H4 (cell line): ENCODE measurements at regions not wholly inside any gene's neighbourhood (a gene's known extent, or its start where the extent isn't known, plus 50 kb on each side); places are given as distances from the start of the nearest gene placed in this dataset.

Experiments used
- DNase-seq: peaks from one replicate; pipeline ENCODE4 v3.0.0-alpha.2; 2015; ENCODE audit warnings: low spot score

DNA sequence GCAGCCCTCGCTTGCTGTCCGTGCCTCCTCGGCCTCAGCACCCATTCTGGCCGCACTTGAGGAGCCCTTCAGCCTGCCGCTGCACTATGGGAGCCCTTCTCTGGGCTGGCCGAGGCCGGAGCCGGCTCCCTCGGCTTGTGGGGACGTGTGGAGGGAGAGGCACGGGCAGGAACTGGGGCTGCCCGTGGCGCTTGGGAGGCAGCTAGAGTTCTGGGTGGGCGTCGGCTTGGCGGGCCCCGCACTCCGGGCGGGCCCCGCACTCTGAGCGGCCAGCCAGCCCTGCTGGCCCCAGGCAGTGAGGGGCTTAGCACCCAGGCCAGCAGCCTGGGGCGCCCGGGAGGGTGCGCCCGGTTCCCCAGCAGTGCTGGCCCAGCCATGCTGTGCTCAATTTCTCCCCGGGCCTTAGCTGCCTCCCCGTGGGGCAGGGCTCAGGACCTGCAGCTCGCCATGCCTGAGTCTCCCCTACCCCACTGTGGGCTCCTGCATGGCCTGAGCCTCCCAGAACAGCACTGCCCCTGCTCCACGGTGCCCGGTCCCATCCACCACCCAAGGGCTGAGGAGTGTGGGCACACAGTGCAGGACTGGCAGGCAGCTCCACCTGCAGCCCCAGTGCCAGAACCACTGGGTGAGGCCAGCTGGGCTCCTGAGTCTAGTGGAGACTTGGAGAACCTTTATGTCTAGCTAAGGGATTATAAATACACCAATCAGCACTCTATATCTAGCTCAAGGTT, 240.0 kb upstream of the PRR20A start:
- no peak for DNase-seq

DNA sequence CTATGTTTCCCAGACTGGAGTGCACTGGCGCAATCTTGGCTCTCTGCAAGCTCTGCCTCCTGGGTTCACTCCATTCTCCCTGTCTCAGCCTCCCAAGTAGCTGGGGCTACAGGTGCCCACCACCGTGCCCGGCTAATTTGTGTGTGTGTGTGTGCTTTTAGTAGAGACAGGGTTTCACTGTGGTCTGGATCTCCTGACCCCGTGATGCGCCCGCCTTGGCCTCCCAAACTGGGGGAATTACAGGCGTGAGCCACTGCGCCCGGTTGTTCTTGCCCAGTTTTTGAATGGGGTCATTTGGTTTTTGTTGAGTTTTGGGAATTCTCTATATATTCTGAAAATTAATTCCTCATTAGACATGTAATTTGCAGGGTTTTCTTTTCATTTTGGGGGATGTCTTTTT, 238.4 kb upstream of the PRR20A start:
- no peak for DNase-seq

DNA sequence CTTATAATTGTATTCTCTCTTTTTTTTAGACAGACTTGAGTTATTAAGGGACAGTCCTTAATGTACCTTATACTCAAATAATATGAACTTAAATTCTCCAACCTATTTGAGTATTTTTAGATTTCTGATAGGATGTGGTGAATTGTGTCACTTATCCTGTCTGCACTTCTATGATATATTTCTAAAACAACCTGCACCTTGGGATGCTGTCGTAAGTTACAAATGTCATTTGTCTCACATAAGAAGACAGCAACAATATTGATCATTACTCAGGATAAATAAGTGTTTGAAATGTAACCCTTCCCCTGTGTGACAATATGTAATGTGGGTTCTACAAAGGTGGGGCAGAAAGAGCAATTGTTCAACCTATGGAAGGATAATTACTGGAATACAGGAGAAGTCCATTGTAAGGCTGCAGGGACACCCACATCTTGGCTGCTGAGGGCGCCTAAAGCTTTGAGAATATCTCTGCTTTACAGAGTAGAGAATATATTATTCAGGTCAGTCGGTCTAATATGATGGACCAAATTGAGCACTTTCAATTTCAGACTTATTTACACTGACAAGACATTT, 236.9 kb upstream of the PRR20A start:
- no peak for DNase-seq

DNA sequence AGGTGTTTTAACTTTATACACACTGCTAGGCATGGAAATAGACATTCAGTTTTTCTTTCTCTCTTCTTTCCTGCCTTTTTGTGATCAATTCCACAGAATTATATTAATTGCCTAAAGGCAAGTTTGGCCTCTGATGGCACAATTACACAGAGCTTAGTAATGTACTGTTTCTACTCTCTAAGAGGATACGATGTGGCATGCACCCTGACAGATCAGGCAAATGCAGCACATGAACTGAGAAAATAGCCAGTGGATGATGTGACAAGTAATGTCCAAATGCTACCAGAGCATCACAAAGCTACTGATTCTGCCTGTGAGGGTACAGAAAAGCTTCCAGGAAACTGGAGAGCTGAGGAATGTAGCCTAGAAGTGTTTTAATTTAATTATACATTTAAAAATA, 233.8 kb upstream of the PRR20A start:
- DNase-seq, result no peak

DNA sequence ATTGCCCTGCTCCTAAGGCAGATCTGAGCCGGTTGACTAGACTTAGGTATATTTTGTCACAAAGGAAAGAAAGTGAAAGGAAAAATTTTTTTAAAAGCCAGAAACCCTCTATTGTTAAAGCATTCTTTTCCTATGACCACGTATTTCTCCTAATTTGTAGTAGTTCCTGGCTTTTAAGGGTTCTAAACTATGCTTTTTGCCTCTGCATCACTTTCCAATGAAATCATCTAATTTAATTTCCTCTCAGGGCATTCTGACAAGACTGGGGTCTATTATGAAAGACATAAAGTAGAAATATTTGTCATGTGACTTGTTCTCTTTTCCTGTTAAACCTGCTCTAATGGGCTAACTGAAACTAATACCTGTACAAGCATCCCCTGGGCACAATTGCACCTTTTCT, 233.0 kb upstream of the PRR20A start:
- DNase-seq, result no peak

DNA sequence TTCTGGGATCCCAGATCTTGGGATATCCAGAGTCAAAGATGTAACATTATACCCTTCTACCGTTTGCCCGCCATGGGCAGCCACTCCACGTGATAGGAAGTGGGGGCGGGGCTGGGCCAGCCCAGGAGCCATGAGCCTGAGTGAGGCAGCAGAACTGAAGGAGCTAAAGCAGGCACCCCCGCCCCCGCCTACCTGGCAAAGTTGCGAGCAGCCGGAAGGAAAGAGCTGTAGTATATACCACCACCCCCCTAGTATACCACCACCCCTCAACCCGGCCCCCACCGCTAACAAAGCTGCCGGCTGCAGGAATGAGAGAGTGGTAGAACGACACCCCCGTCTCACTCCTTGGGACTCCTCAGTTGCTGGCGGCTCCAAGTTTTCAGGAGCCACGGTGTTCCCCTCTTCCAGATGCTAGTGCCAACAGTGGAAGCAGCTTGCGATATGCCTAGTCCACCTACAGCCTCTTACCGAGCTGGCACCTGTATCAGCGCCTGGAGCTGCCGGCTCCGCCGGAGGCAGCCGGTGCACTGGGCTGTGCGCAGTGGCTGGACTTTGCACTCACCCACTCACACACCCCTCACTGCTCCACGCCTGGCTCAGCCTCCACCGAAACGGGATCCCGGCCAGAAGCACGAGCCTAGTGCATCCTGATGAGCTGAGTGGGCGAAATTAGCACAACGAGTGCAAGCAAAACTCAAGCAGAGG, 230.7 kb upstream of the PRR20A start:
- DNase-seq, result no peak

DNA sequence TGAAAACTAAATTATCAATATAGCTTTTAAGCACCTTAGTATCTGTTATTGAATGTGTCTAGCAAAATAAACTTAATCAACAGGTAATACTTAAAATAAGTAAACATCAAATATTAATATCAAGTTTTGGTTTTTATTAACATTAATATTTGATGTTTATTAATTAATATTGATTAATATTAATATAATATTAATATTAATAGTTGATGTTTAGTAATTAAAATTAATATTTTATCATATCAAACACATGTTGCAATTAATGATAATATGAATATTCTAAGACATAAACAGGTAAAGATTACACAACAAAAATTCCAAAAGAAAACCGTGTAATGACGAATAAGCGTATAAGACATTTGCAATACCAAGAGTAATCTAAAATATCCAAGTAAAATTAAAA, 222.8 kb upstream of the PRR20A start:
- no peak for DNase-seq

DNA sequence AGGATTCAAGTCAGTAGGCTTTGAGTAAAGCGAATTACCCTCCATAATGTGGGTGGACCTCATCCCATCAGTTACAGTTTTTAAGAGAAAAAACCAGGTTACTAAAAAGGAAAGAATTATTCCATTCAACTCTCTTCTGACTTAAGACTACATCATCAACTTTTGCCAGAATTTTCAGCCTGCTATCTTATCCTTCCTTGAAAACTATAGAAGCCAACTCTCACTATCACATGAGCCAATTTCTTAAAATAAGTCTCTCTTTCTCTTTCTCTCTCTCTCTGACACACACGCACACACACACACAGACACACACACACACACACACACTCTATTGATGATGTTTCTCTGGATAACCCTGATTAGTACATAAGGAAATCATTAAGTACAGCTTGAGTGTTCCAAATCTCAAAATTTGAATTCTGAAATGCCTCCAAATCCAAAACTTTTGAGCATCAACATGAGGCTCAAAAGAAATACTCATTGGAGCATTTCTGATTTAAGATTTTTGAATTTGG, 217.0 kb upstream of the PRR20A start:
- no peak for DNase-seq

DNA sequence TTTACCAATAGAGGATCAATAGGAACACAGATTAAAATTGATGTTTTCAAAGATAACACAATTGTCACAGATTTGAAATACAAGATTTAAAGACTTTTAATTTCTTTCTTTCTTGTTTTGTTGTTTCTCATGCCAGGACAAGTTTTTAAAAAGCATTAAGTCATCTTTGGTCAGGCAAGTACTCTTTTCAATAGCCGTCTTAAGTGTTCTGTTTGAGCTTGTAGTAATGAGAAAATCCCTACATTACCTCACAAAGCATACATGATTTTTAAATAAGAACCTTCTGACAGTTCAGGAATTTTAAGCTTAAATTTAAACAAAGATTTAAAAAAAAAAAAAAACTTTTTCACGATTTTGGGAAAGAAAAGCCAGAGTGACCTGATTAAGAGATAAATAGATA, 216.3 kb upstream of the PRR20A start:
- no peak for DNase-seq

DNA sequence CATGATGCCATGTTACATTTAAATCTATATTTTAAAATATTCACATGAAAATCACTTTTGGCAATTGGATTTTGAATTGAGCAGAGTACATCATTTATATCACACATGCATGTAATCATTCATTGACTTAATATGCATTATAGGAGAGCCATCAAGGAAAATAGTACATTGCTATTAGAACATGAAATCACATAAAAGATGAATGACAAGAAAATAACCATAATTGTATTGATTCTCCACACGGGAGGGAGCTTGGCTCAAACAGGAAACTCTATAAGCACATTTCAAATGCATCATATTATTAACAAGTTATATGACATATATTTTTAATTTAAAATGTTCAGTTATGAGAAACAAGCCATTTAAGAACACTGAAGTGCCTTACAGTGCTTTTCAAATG, 208.6 kb upstream of the PRR20A start:
- DNase-seq, result no peak

DNA sequence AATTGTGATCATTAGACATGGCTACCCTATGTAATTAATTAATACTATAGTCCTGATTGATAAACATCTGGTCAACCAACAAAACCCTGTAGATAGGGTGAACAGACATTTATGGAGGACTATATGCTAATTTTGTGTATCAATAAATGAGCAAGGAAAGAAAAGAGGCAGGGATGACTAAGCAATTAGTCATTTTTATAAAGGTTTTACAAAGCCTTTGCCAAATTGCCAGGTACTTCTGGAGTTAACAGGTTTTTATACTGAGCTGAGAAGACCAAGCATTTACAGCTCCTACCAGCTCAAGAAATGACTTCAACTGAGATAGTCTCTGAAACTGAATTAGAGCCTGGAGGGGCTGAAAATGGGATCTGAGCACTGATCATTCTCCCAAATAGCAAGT, 186.8 kb upstream of the PRR20A start:
- no peak for DNase-seq

DNA sequence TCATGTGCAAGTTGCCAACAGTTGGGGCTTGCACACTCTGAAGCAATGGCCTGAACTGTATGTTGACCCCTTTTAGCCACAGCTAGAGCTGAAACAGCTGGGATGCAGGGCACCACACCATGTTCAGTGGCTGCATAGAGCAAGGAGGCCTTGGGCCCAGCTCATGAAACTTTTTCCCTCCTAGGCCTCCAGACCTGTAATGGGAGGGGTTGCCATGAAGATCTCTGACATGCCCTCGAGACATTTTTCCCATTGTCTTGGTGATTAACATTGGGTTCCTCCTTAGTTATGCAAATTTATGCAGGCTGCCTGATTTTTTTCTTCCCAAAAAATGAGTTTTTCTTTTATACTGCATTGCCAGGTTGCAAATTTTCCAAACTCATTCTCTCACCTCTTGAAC, 165.1 kb upstream of the PRR20A start:
- DNase-seq, result no peak

DNA sequence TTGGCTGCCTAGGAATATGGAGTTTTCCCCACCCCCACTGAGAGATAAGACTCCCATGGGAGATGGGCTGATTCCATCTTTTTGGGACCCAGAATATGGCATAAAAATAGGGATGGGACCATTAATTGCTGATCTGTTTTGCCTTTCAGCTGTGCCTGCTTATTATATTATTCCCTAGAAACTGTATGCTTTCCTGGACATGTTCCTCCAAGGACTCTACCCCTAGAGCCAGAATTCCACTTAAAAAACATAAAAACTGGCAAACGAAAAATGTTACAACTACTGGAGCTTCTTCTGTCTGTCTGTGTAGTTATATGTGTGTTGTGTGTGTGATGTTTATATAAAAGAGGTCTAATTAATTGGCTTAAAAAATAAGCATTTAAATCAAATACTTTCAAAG, 159.9 kb upstream of the PRR20A start:
- no peak for DNase-seq

DNA sequence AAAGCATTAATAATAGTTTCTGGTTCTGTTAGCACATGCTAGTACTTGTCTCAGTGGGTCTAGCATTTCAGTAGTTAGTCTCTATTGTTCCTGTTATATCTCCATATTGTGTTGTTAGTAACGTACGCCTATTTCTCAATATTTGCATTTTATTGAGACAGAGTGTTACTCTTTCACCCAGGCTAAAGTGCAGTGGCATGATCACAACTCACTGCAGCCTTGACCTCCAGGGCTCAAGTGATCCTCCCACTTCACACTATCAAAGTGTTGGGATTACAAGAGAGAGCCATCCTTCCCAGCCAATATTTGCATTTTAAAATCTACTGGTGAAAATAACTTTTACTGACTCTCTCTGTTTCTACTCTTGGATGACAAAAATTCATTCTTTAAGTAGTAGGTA, 154.6 kb upstream of the PRR20A start:
- no peak for DNase-seq

DNA sequence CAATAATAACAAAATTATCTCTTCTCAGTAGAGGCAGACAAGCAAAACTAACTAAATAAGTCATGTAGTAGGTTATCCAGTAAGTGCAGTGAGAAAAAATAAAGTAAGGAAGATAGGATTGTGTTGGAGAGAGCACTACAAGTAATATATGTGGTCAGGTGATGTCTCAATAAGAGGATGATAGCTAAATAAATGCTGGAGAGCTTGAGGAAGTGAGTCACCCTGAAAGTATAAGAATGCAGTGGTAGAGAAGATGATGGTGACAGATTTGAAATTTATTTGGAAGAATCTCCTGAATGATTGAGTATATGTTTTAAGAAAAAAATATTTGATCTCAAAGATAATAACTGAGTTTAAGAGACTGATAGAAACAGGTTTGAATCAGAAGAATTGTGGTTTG, 152.2 kb upstream of the PRR20A start:
- DNase-seq, result no peak

DNA sequence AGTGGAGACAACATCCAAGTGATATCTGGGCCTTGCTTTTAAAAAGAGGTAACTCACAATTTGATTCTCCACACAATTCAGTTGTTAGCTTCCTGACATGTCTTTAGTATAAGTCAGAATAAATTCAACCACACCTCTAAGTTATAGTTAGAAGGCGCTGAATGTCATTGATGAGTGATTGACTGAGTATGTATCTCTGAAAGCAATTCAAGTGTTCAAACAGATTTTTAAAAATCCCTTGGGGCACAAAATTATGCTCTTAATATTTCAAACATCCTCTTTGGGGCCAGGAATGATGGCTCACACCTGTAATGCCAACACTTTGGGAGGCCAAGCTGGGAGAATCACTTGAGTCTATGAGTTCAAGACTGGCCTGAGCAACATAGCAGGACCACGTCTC, 137.0 kb upstream of the PRR20A start:
- no peak for DNase-seq

DNA sequence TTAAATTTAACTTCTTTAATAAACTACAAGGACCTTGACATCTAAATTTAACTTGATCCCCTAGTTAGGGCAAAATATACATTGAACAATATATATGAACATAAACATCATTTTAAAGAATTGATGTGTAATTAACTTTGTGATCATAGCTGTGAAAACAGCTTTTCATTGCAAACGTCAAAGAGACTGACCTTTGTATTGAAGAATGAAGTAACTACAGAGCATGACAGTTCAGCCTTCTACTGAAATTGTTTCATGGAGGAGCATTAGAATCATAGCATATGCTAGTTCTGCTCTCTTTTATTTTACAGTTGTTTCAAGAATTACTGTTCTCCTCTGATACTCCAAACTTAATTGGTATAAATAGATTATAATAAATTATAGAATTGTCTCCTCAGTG, 123.4 kb upstream of the PRR20A start:
- no peak for DNase-seq

DNA sequence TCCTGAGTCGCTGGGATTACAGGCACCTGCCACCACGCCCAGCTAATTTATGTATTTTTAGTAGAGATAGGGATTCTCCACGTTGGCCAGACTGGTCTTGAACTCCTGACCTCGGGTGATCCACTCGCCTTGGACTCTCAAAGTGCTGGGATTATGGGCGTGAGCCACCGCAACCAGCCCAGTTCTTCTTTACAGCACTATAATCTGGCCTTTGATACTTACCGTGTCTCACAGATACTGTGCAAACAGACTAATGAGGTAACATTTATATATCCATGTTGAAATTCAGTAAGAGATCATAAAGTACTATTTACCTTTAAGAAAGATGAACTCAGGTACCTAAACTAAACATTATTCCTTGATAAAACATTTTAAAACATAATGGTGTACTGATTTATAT, 121.8 kb upstream of the PRR20A start:
- no peak for DNase-seq

DNA sequence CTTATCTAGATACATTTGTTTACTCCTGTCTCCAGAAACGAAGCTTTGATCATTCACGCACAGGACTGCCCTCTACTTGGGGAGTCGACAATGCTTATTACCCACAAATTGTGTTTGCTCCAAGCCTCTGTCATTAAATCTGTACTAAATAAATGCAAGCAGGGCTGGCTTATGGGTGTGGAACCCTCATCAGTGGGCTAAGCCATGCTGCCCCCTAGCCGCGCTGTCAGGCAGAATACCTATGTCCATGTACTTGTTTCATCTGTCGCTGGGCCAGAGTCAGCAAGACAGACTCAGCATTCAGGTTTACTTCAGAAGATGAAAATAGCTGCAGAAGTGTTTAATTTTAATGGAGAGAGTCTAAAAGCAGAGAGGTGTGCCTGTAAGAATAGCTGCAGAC, 110.0 kb upstream of the PRR20A start:
- DNase-seq, result no peak

DNA sequence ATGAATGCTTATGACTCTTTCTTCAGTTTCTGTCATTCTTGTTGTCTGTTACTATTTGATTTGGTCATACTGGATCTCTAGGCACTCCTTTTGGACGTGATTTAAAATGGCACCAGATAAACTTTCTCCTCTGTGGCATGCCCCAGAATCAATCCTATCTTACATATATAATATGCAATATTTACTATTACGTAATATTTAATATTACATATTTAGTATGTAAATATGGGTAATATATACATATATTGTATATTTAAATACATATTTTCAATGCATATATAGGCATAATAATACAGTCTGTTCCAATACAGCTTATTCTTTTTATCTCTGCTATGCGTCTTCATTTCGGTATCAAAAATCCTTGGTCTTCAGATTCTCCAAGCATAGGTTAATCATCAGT, 104.4 kb upstream of the PRR20A start:
- DNase-seq, result no peak

DNA sequence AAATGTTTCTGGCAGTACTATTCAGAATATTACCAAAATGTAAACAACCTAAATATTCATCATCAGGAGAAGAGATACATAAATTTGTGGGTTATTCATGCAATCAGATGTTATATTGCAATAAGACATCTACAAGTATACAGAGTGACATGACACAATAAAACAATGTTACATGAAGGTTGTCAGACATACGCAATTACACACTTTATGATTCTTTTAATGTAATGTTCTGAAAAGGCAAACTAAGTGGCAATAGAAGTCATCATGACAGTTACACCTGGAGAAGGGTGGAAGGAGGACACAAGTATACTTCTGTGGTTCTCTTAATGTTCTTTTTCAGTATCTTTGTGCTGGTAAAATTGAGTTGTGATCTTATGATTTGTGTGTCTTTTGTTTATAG, 95.8 kb upstream of the PRR20A start:
- no peak for DNase-seq

DNA sequence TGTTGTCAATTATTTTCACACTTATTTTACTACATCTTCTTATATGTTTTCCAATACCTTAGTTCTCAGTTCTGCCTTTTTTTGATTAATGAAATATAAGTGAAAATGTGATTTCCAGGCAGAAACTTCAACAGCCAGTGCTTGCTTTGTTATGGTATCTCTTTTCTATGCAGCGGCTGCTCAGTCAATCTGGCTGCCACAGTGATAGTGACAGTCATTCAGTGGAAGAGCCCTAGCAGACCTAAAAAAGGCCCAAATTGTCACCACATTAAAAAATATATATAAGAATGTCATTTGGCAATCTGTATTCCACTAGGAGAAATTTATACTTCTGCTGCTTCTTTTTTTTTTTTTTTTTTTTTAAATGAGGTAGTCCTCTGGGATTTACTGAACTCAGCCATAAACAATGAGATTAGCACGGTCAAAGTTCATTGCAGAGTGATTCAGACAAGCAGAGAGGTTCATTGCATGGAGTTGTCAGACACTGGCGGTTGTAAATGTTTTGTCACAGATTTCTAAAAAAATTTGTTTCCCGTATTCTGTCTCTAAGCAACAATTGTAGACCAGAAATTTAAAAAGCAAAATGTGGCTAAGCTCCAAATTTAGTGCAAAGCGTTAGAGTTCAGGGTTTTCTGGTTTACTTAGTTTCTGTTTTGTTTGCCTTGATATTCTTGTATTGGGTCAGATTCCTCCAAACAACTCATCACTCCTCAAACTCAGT, 94.7 kb upstream of the PRR20A start:
- peak; percentile 27 for DNase-seq
